Lower leg skin (tissue), 3 donors: ENCODE measurements at regions not wholly inside any gene's neighbourhood (a gene's known extent, or its start where the extent isn't known, plus 50 kb on each side); places are given as distances from the start of the nearest gene placed in this dataset.

Source experiments
- CTCF ChIP-seq, 3 donors: fragments of 450-650 bp; IDR thresholded peaks; one replicate each; pipeline ENCODE4 v1.5.1; 2016; ENCODE audit warnings: antibody characterized with exemption in 3 of 3, mild to moderate bottlenecking in 3 of 3, moderate library complexity in 2 of 3
- POLR2A ChIP-seq, 2 donors: fragments of 450-650 bp; IDR thresholded peaks; one replicate each; pipeline ENCODE4 v1.6.1; 2016 to 2017; ENCODE audit warnings: antibody characterized with exemption in 2 of 2, mild to moderate bottlenecking in 1 of 2, moderate library complexity in 1 of 2

DNA sequence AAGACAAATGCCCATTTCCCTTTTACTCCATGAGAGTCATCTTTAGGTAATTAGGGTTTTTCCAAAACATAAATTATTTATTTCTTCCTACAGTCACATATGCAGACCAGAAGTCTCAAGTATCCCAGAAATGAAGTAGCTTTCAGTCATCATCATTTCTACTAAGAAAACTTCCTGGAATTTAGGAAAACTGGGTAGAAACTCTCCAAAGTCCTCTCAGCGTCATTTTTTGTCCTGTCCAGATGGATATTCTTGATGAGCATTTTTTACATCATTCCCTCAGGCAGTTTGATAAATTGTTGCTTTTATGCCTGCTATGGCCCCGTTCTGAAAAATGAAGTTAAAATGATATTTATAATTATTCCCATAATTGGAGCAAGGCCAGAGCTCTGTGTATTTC, 93.9 kb upstream of the DCN start:
- no peak for TF ChIP-seq CTCF (IDR thresholded peaks at IDR 0.05)
- no peak for TF ChIP-seq POLR2A (IDR thresholded peaks at IDR 0.05)
